GM23338 (cell line): ENCODE measurements at regions not wholly inside any gene's neighbourhood (a gene's known extent, or its start where the extent isn't known, plus 50 kb on each side); places are given as distances from the start of the nearest gene placed in this dataset.

ENCODE experiments used
- ATAC-seq: fragments of 200-7000 bp; cut with Tn5 transposase; 3 replicates; pipeline ENCODE4 v1.9.1; 2020
- DNase-seq: peaks from one replicate; pipeline ENCODE4 v3.0.0-alpha.2; 2015; ENCODE audit warnings: low spot score
- H2AFZ ChIP-seq: fragments of 200-600 bp; sonication (generic); 2 replicates; pipeline ENCODE4 v1.8.0; 2016; ENCODE audit warnings: antibody characterized with exemption, mild to moderate bottlenecking, moderate library complexity
- H3F3A ChIP-seq: fragments of 200-600 bp; sonication (generic); replicated peaks from 2 replicates; pipeline ENCODE4 v1.8.0; 2017; ENCODE audit warnings: antibody characterized with exemption, mixed run types, low read depth
- H3K27ac ChIP-seq: fragments of 200-600 bp; sonication (generic); 2 replicates; pipeline ENCODE4 v1.6.1; 2016; ENCODE audit warnings: low read depth
- H3K27me3 ChIP-seq: fragments of 200-600 bp; sonication (generic); 2 replicates; pipeline ENCODE4 v1.8.0; 2016; ENCODE audit warnings: mild to moderate bottlenecking, mixed run types, moderate library complexity; ENCODE audit not compliant: insufficient read depth
- H3K36me3 ChIP-seq: fragments of 200-600 bp; sonication (generic); 2 replicates; pipeline ENCODE4 v1.8.0; 2016; ENCODE audit warnings: mild to moderate bottlenecking; ENCODE audit not compliant: insufficient read depth
- H3K4me1 ChIP-seq: fragments of 200-600 bp; sonication (generic); 2 replicates; pipeline ENCODE4 v1.8.0; 2016; ENCODE audit warnings: mild to moderate bottlenecking, moderate library complexity; ENCODE audit not compliant: insufficient read depth
- H3K4me2 ChIP-seq: fragments of 200-600 bp; sonication (generic); 2 replicates; pipeline ENCODE4 v1.7.1; 2017; ENCODE audit warnings: mixed run types
- H3K4me3 ChIP-seq: fragments of 200-600 bp; sonication (generic); 2 replicates; pipeline ENCODE4 v1.6.1; 2016; ENCODE audit warnings: mixed run types
- H3K79me2 ChIP-seq: fragments of 200-600 bp; sonication (generic); replicated peaks from 2 replicates; pipeline ENCODE4 v1.8.0; 2017; ENCODE audit warnings: mild to moderate bottlenecking; ENCODE audit not compliant: insufficient read depth
- H3K9me2 ChIP-seq: fragments of 200-600 bp; sonication (generic); 2 replicates; pipeline ENCODE4 v1.8.0; 2017; ENCODE audit not compliant: insufficient read depth
- H4K20me1 ChIP-seq: fragments of 200-600 bp; sonication (generic); replicated peaks from 2 replicates; pipeline ENCODE4 v1.8.0; 2017; ENCODE audit warnings: mild to moderate bottlenecking; ENCODE audit not compliant: insufficient read depth
- H3K27ac Mint-ChIP-seq: 2 replicates; pipeline ENCODE4 v1.8.0; 2020; ENCODE audit warnings: inconsistent platforms, mild to moderate bottlenecking, moderate library complexity, mixed read lengths
- H3K27me3 Mint-ChIP-seq: 3 replicates; pipeline ENCODE4 v1.8.0; 2022; ENCODE audit warnings: low read depth, mild to moderate bottlenecking, moderate library complexity, mixed read lengths, inconsistent platforms; ENCODE audit not compliant: insufficient read depth, poor library complexity
- H3K36me3 Mint-ChIP-seq: 3 replicates; pipeline ENCODE4 v1.8.0; 2021; ENCODE audit warnings: low read depth, mild to moderate bottlenecking, inconsistent platforms, moderate library complexity, mixed read lengths
- H3K4me1 Mint-ChIP-seq: 3 replicates; pipeline ENCODE4 v1.8.0; 2020; ENCODE audit warnings: mild to moderate bottlenecking, inconsistent platforms, mixed read lengths
- H3K4me3 Mint-ChIP-seq: 3 replicates; pipeline ENCODE4 v1.8.0; 2021; ENCODE audit warnings: moderate library complexity, mild to moderate bottlenecking, inconsistent platforms, mixed read lengths
- H3K9me3 Mint-ChIP-seq: 3 replicates; pipeline ENCODE4 v1.8.0; 2020; ENCODE audit warnings: moderate library complexity, mild to moderate bottlenecking, inconsistent platforms, mixed read lengths
- CREB1 ChIP-seq: fragments of 250-450 bp; sonication (Bioruptor Pico); IDR thresholded peaks from 2 replicates; pipeline ENCODE4 v1.5.0; 2020; ENCODE audit warnings: low read depth, mild to moderate bottlenecking, moderate library complexity
- EZH2 ChIP-seq: fragments of 200-600 bp; sonication (generic); IDR thresholded peaks from one replicate; pipeline ENCODE4 v1.8.0; 2017; ENCODE audit warnings: antibody characterized with exemption, mild to moderate bottlenecking, low read depth; ENCODE audit not compliant: unreplicated experiment
- EZH2phosphoT487 ChIP-seq: fragments of 200-600 bp; sonication (generic); IDR thresholded peaks from one replicate; pipeline ENCODE4 v1.8.1; 2018; ENCODE audit warnings: antibody characterized with exemption; ENCODE audit not compliant: unreplicated experiment
- JUNB ChIP-seq: IDR thresholded peaks from one replicate; pipeline ENCODE4 v1.6.1; 2016; ENCODE audit warnings: antibody characterized with exemption; ENCODE audit not compliant: unreplicated experiment
- NANOG ChIP-seq: IDR thresholded peaks from 2 replicates; pipeline ENCODE4 v1.6.1; 2016; ENCODE audit warnings: antibody characterized with exemption, borderline replicate concordance
- POLR2AphosphoS5 ChIP-seq: IDR thresholded peaks from 2 replicates; pipeline ENCODE4 v1.6.1; 2016; ENCODE audit warnings: antibody characterized with exemption, low read depth
- STAT1 ChIP-seq: IDR thresholded peaks from one replicate; pipeline ENCODE4 v1.6.1; 2016; ENCODE audit warnings: antibody characterized with exemption; ENCODE audit not compliant: unreplicated experiment
- ZNF114 ChIP-seq: fragments of 250-450 bp; sonication (Bioruptor Pico); IDR thresholded peaks from 2 replicates; pipeline ENCODE4 v1.5.0; 2020; ENCODE audit warnings: mild to moderate bottlenecking, moderate library complexity
- ZNF331 ChIP-seq: fragments of 250-450 bp; sonication (Bioruptor Pico); IDR thresholded peaks from 2 replicates; pipeline ENCODE4 v1.5.0; 2020; ENCODE audit warnings: low read depth, mild to moderate bottlenecking, moderate library complexity
- TF ChIP-seq, protein P1 (sequence below): IDR thresholded peaks from 2 replicates; pipeline ENCODE4 v1.6.1; 2016; ENCODE audit warnings: antibody characterized with exemption
- TF ChIP-seq, protein P2 (sequence below): IDR thresholded peaks from one replicate; pipeline ENCODE4 v1.6.1; 2018; ENCODE audit warnings: antibody characterized with exemption; ENCODE audit not compliant: unreplicated experiment
- TF ChIP-seq, protein P3 (sequence below), 2 experiments: fragments of 200-600 bp in 1 of 2; sonication (generic) in 1 of 2; conservative IDR thresholded peaks; 2 replicates each; pipeline versions ENCODE4 v1.5.1 to v1.6.1; 2016 to 2017; ENCODE audit warnings: antibody characterized with exemption in 2 of 2, low read depth in 2 of 2, mild to moderate bottlenecking in 2 of 2, moderate library complexity in 1 of 2
- TF ChIP-seq, protein P4 (sequence below): fragments of 250-450 bp; sonication (Bioruptor Pico); IDR thresholded peaks from 2 replicates; pipeline ENCODE4 v1.5.0; 2020; ENCODE audit warnings: mild to moderate bottlenecking, moderate library complexity

DNA sequence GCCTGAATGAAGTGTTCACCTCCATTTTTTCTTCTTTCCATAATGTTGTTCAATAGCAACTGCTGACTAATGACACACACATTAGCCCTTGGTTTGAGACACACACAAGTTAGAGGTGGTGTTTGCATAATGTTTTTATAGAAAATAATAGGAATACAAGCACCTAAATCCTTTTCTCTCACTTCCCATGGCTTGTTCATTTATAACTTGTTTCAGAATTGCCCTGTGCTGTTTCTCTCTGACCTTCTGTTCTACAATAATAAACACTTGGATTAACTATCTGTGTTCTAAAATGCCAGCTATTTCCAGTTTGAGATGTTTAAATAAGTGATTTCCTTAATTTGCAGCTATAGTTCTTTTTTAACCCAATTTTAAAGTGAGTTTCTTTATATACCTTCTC lies 525.1 kb upstream of the ROBO2 start:
- Mint-ChIP-seq H3K9me3 (no peaks in the 10 kb centered on the region), H3K36me3 (no peaks in the 10 kb centered on the region)
- no peaks in the 10 kb centered on the region for H3K4me1 ChIP-seq

More for the DNA sequence above, 525.1 kb upstream of the ROBO2 start:
- Mint-ChIP-seq H3K4me3 (no peak overlapping the region), H3K27ac (no peak overlapping the region), H3K27me3 (no peaks in the 10 kb centered on the region), H3K4me1 (no peaks in the 10 kb centered on the region)
- Histone ChIP-seq H3K79me2 (no peaks in the 10 kb centered on the region), H3K9me2 (no peaks in the 10 kb centered on the region), H3K27me3 (no peaks in the 10 kb centered on the region), H3K4me2 (no peak overlapping the region), H3K27ac (no peak overlapping the region), H3F3A (no peaks in the 10 kb centered on the region), H3K36me3 (no peaks in the 10 kb centered on the region), H2AFZ (no peak overlapping the region), H4K20me1 (no peaks in the 10 kb centered on the region), H3K4me3 (no peak overlapping the region)
- no peak for ATAC-seq
- TF ChIP-seq STAT1 (no peak), CREB1 (CRISPR knock-in tag) (no peak), ZNF331 (CRISPR knock-in tag) (no peak), ZNF114 (CRISPR knock-in tag) (no peak), JUNB (no peak), NANOG (no peak), EZH2phosphoT487 (no peak), EZH2 (no peak), POLR2AphosphoS5 (no peak)
- TF ChIP-seq, protein P1, sequence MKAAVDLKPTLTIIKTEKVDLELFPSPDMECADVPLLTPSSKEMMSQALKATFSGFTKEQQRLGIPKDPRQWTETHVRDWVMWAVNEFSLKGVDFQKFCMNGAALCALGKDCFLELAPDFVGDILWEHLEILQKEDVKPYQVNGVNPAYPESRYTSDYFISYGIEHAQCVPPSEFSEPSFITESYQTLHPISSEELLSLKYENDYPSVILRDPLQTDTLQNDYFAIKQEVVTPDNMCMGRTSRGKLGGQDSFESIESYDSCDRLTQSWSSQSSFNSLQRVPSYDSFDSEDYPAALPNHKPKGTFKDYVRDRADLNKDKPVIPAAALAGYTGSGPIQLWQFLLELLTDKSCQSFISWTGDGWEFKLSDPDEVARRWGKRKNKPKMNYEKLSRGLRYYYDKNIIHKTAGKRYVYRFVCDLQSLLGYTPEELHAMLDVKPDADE, result no peak
- TF ChIP-seq, protein P2, sequence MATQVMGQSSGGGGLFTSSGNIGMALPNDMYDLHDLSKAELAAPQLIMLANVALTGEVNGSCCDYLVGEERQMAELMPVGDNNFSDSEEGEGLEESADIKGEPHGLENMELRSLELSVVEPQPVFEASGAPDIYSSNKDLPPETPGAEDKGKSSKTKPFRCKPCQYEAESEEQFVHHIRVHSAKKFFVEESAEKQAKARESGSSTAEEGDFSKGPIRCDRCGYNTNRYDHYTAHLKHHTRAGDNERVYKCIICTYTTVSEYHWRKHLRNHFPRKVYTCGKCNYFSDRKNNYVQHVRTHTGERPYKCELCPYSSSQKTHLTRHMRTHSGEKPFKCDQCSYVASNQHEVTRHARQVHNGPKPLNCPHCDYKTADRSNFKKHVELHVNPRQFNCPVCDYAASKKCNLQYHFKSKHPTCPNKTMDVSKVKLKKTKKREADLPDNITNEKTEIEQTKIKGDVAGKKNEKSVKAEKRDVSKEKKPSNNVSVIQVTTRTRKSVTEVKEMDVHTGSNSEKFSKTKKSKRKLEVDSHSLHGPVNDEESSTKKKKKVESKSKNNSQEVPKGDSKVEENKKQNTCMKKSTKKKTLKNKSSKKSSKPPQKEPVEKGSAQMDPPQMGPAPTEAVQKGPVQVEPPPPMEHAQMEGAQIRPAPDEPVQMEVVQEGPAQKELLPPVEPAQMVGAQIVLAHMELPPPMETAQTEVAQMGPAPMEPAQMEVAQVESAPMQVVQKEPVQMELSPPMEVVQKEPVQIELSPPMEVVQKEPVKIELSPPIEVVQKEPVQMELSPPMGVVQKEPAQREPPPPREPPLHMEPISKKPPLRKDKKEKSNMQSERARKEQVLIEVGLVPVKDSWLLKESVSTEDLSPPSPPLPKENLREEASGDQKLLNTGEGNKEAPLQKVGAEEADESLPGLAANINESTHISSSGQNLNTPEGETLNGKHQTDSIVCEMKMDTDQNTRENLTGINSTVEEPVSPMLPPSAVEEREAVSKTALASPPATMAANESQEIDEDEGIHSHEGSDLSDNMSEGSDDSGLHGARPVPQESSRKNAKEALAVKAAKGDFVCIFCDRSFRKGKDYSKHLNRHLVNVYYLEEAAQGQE, result no peak
- TF ChIP-seq, protein P3, sequence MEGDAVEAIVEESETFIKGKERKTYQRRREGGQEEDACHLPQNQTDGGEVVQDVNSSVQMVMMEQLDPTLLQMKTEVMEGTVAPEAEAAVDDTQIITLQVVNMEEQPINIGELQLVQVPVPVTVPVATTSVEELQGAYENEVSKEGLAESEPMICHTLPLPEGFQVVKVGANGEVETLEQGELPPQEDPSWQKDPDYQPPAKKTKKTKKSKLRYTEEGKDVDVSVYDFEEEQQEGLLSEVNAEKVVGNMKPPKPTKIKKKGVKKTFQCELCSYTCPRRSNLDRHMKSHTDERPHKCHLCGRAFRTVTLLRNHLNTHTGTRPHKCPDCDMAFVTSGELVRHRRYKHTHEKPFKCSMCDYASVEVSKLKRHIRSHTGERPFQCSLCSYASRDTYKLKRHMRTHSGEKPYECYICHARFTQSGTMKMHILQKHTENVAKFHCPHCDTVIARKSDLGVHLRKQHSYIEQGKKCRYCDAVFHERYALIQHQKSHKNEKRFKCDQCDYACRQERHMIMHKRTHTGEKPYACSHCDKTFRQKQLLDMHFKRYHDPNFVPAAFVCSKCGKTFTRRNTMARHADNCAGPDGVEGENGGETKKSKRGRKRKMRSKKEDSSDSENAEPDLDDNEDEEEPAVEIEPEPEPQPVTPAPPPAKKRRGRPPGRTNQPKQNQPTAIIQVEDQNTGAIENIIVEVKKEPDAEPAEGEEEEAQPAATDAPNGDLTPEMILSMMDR (conservative IDR thresholded peaks at IDR 0.05; ENCODE audit: low read depth in 2 of 2), result no peak
- TF ChIP-seq, protein P4, sequence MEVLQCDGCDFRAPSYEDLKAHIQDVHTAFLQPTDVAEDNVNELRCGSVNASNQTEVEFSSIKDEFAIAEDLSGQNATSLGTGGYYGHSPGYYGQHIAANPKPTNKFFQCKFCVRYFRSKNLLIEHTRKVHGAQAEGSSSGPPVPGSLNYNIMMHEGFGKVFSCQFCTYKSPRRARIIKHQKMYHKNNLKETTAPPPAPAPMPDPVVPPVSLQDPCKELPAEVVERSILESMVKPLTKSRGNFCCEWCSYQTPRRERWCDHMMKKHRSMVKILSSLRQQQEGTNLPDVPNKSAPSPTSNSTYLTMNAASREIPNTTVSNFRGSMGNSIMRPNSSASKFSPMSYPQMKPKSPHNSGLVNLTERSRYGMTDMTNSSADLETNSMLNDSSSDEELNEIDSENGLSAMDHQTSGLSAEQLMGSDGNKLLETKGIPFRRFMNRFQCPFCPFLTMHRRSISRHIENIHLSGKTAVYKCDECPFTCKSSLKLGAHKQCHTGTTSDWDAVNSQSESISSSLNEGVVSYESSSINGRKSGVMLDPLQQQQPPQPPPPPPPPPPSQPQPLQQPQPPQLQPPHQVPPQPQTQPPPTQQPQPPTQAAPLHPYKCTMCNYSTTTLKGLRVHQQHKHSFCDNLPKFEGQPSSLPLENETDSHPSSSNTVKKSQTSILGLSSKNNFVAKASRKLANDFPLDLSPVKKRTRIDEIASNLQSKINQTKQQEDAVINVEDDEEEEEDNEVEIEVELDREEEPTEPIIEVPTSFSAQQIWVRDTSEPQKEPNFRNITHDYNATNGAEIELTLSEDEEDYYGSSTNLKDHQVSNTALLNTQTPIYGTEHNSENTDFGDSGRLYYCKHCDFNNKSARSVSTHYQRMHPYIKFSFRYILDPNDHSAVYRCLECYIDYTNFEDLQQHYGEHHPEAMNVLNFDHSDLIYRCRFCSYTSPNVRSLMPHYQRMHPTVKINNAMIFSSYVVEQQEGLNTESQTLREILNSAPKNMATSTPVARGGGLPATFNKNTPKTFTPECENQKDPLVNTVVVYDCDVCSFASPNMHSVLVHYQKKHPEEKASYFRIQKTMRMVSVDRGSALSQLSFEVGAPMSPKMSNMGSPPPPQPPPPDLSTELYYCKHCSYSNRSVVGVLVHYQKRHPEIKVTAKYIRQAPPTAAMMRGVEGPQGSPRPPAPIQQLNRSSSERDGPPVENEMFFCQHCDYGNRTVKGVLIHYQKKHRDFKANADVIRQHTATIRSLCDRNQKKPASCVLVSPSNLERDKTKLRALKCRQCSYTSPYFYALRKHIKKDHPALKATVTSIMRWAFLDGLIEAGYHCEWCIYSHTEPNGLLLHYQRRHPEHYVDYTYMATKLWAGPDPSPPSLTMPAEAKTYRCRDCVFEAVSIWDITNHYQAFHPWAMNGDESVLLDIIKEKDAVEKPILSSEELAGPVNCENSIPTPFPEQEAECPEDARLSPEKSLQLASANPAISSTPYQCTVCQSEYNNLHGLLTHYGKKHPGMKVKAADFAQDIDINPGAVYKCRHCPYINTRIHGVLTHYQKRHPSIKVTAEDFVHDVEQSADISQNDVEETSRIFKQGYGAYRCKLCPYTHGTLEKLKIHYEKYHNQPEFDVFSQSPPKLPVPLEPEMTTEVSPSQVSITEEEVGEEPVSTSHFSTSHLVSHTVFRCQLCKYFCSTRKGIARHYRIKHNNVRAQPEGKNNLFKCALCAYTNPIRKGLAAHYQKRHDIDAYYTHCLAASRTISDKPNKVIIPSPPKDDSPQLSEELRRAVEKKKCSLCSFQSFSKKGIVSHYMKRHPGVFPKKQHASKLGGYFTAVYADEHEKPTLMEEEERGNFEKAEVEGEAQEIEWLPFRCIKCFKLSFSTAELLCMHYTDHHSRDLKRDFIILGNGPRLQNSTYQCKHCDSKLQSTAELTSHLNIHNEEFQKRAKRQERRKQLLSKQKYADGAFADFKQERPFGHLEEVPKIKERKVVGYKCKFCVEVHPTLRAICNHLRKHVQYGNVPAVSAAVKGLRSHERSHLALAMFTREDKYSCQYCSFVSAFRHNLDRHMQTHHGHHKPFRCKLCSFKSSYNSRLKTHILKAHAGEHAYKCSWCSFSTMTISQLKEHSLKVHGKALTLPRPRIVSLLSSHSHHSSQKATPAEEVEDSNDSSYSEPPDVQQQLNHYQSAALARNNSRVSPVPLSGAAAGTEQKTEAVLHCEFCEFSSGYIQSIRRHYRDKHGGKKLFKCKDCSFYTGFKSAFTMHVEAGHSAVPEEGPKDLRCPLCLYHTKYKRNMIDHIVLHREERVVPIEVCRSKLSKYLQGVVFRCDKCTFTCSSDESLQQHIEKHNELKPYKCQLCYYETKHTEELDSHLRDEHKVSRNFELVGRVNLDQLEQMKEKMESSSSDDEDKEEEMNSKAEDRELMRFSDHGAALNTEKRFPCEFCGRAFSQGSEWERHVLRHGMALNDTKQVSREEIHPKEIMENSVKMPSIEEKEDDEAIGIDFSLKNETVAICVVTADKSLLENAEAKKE (CRISPR knock-in tag), result no peak
- no peak for DNase-seq
